Right lung (tissue), 2 donors: ENCODE measurements at regions not wholly inside any gene's neighbourhood (a gene's known extent, or its start where the extent isn't known, plus 50 kb on each side); places are given as distances from the start of the nearest gene placed in this dataset.
"Not testable (repeated sequence)": the region's sequence is repeated elsewhere in the genome, so short reads cannot be mapped to it uniquely, and the experiment has no call there.

ENCODE experiments used
- DNase-seq, 2 donors: peaks; one replicate each; pipeline ENCODE4 v3.0.0-alpha.2; 2013

DNA sequence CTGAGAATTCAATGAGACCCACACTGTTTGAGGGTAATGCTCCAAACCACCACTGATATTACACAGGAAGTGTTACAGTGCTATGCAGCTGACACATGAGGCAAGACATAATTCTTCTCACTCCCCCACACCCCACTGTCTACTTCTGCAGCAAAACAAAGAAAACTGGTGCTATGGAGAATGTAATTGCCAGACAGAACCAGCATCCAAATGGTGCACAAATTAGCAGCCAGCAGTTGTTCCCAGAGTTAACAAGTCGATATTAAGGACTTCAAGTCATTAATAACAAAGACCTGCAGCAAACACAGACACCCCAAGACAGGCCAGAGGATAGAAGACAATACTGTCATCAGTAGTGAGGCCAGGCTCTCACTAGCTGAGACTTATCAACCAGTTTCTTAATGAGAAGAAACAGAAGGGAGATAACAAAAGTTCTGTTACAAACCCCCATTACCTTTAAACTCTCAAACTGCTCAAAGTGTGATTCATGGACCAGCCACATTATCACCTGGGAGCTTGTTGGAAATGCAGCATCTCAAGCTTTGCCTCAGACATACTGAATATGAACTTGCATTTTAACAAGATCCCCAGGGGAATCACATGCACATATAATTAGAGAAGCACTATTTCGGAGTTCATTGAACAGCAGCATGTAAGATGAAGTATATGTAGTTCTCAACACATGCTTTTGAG is 58.7 kb upstream of the FNDC3B start:
- no peak for DNase-seq

GRCh38 chr3:171981271-171981605 is 58.1 kb upstream of the FNDC3B start:
- no peak for DNase-seq

- DNase-seq = no peak
Observed at GRCh38 chr3:171982828-171983227, 56.5 kb upstream of the FNDC3B start.

GRCh38 chr3:171983685-171984084 is 55.7 kb upstream of the FNDC3B start:
- DNase-seq = not testable (repeated sequence)

GRCh38 chr3:171984883-171985282 is 54.5 kb upstream of the FNDC3B start:
- no peak for DNase-seq

- no peak for DNase-seq
Observed at GRCh38 chr3:171986176-171986575, 53.2 kb upstream of the FNDC3B start.

DNA sequence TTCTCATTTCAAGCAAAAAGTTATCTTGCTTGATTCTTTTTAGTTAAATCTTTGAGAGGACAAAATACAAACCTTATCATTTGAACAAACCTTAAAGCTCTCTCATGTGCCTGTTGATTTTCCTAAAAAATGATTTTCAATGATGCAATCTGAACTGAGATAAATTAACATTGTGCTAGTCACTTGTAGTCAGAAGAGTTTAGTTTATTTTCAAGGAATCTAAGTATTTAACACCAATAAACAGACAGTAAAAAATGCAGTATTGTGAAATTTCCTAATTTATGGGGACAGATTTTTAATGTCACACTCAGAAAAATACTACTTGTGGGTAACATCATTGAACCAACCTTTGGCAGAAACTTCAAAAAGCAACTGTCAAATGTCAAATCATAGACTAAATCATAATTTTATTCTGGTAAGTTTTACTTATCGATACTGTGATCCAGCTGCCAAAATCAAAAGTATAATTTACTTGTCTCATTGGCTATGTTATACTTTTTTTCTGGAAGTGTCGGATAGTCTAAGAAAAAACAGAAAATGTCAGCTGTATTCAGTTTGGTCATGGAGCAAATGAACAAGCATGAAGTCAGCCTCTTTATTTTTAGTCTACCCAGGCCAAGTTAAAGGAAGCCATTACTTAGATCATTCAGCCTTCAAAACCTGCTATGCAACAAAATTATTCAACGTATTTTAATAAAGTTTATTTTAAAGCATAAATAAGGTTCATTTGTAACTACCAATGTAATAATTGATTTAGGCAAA is 52.4 kb upstream of the FNDC3B start:
- no peak for DNase-seq
